ENCODE measurements at regions not wholly inside any gene's neighbourhood (a gene's known extent, or its start where the extent isn't known, plus 50 kb on each side); places are given as distances from the start of the nearest gene placed in this dataset.

DNA sequence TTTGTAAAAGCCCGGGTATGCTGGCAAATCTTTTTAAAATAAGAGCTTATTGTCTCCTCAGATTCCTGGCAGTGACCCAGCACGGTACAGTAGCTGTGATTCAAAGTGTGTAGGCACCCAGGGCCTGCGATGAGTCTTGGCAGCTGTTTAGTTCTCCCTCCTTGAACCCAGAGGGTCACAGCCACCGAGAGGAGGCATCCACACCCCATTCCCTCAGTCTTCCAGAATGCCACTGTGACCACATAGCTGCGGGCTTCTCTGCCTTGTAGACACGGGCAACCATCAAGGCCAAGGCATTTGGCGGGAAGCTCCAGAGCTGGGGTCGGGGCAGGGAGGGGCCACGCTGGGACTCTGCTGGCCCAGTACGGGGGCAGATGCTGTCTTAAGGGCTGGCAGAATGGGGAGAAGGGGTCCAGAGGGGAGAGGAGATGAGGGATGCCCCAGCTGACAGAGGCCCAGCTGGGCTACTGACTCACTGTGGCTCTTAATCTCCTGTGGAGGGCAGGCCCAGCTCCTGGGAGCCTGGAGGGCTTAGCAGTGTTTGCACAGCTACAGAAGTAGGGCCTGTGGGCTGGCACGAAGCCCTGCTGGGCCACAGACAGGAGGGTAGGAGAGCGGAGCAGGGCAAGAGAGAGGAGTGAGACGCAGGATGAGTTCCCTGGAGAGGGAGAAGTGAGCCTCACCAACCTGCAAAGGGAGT is 68.8 kb upstream of the DLG1 start:
- TF ChIP-seq EZH2 (IDR thresholded peaks at IDR 0.05; ENCODE audit: insufficient read depth, poor library complexity, severe bottlenecking) (no peak), EZH2phosphoT487 (IDR thresholded peaks at IDR 0.05; ENCODE audit: insufficient read depth, low read depth) (no peak)
